Kidney (tissue), 13 donors: ENCODE measurements at regions not wholly inside any gene's neighbourhood (a gene's known extent, or its start where the extent isn't known, plus 50 kb on each side); places are given as distances from the start of the nearest gene placed in this dataset.
A peak's percentile ranks its signal among the peaks of the same experiment; 100 is the strongest.
"Not testable (repeated sequence)": the region's sequence is repeated elsewhere in the genome, so short reads cannot be mapped to it uniquely, and the experiment has no call there.

Source experiments
- DNase-seq, 5 donors: peaks; one replicate each; pipeline ENCODE4 v3.0.0-alpha.2; 2013 to 2020
- FAIRE-seq: peaks from 2 replicates; lab custom pipeline; 2012; peaks lifted over from hg19 to GRCh38; lab: Jason Lieb, UNC
- H3K27ac ChIP-seq, 2 donors: one replicate each; pipeline ENCODE4 v1.7.0; 2013; ENCODE audit warnings: low read depth in 2 of 2, low read length in 2 of 2, inconsistent platforms in 1 of 2
- H3K27me3 ChIP-seq: one replicate; pipeline ENCODE4 v1.7.1; 2013; ENCODE audit warnings: low read length, inconsistent platforms; ENCODE audit not compliant: control insufficient read depth, insufficient read depth
- H3K36me3 ChIP-seq, 3 donors: one replicate each; pipeline versions ENCODE4 v1.7.0 to v1.7.1; 2013; ENCODE audit warnings: low read length in 3 of 3, control low read depth in 1 of 3, inconsistent platforms in 1 of 3; ENCODE audit not compliant: insufficient read depth in 3 of 3, control insufficient read depth in 2 of 3
- H3K4me1 ChIP-seq, 3 donors: one replicate each; pipeline versions ENCODE4 v1.7.0 to v1.7.1; 2013; ENCODE audit warnings: low read length in 3 of 3, inconsistent platforms in 1 of 3, low read depth in 1 of 3; ENCODE audit not compliant: control insufficient read depth in 2 of 3, insufficient read depth in 2 of 3
- H3K4me3 ChIP-seq, 3 donors: one replicate each; pipeline versions ENCODE4 v1.7.0 to v1.8.1; 2013; ENCODE audit warnings: low read length in 3 of 3, control low read depth in 1 of 3, inconsistent platforms in 1 of 3
- H3K9ac ChIP-seq, 3 donors: one replicate each; pipeline versions ENCODE4 v1.7.0 to v1.7.1; 2013; ENCODE audit warnings: low read length in 3 of 3, control low read depth in 1 of 3, inconsistent platforms in 1 of 3
- H3K9me3 ChIP-seq, 3 donors: one replicate each; pipeline versions ENCODE4 v1.7.0 to v1.7.1; 2013; ENCODE audit warnings: low read length in 3 of 3, control low read depth in 1 of 3, inconsistent platforms in 1 of 3; ENCODE audit not compliant: control insufficient read depth in 2 of 3, insufficient read depth in 1 of 3
- intact Hi-C: fragments of 100-400 bp; cut with DNase I; formaldehyde crosslinking; loops from one replicate; pipeline ENCODE4 v1.11.1; 2022
- TF ChIP-seq, protein P1 (sequence below): IDR thresholded peaks from 3 replicates; pipeline ENCODE4 v1.5.1; 2012; ENCODE audit warnings: mild to moderate bottlenecking, moderate library complexity, borderline replicate concordance; ENCODE audit not compliant: insufficient read depth; ENCODE audit errors: extremely low read depth
- donor health status: control.
- donor health status: control.
- donor health status: control.
- donor health status: control.
- donor health status: control.
- donor health status: DM: yes; HTN: yes; CAD: no.
- donor health status: Normal renal cell carcinoma (clear cell type).

DNA sequence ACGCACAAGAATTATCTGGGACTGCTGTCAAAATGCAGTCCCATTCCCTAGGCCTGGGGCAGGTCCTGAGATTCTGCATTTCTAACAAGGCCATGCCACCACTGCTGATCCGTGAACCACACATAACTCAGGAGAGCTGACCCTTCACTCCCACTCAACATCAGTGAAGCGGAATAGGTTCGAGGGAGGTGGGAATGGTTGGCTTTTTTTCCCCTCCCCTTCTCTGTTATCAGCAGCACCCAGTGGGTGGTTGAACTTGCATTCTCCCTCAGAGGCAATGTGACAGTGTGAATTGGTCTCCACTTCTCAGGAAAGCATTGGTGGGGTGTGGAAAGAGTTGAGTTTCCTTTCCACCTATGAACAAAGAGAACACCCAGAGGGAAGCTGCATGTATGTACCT, 344.3 kb downstream of the GADD45G start:
- DNase-seq: peak in 2 of 5 donors; percentile 45 to 58
- Histone ChIP-seq H3K9ac (no peak overlapping the region), H3K4me1 (no peaks in the 10 kb centered on the region), H3K27me3 (no peaks in the 10 kb centered on the region), H3K36me3 (no peaks in the 10 kb centered on the region), H3K27ac (no peak overlapping the region), H3K4me3 (no peak overlapping the region), H3K9me3 (no peaks in the 10 kb centered on the region)
- intact Hi-C loops: no loop called here
- FAIRE-seq: no peak
- TF ChIP-seq, protein P1, sequence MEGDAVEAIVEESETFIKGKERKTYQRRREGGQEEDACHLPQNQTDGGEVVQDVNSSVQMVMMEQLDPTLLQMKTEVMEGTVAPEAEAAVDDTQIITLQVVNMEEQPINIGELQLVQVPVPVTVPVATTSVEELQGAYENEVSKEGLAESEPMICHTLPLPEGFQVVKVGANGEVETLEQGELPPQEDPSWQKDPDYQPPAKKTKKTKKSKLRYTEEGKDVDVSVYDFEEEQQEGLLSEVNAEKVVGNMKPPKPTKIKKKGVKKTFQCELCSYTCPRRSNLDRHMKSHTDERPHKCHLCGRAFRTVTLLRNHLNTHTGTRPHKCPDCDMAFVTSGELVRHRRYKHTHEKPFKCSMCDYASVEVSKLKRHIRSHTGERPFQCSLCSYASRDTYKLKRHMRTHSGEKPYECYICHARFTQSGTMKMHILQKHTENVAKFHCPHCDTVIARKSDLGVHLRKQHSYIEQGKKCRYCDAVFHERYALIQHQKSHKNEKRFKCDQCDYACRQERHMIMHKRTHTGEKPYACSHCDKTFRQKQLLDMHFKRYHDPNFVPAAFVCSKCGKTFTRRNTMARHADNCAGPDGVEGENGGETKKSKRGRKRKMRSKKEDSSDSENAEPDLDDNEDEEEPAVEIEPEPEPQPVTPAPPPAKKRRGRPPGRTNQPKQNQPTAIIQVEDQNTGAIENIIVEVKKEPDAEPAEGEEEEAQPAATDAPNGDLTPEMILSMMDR: no peak

GRCh38 chr9:89951675-89952074, 346.9 kb downstream of the GADD45G start:
- Histone ChIP-seq H3K27me3 (no peaks in the 10 kb centered on the region), H3K9ac (no peak overlapping the region), H3K4me1 (peaks cover 0 to 2% (median 0%) of the 10 kb centered on the region in 3 donors), H3K36me3 (no peaks in the 10 kb centered on the region), H3K9me3 (no peaks in the 10 kb centered on the region), H3K27ac (no peak overlapping the region), H3K4me3 (no peak overlapping the region)
- intact Hi-C loops: no loop called here
- TF ChIP-seq, protein P1: no peak
- peak in 2 of 5 donors; percentile 38 to 79 for DNase-seq
- FAIRE-seq: no peak

- Histone ChIP-seq H3K9ac (no peak overlapping the region), H3K36me3 (no peaks in the 10 kb centered on the region), H3K4me1 (peaks cover 0 to 2% (median 0%) of the 10 kb centered on the region in 3 donors), H3K27ac (no peak overlapping the region), H3K27me3 (no peaks in the 10 kb centered on the region), H3K9me3 (no peaks in the 10 kb centered on the region), H3K4me3 (no peak overlapping the region)
- DNase-seq (no peak), FAIRE-seq (no peak)
- TF ChIP-seq, protein P1: no peak
- intact Hi-C loops: no loop called here
Measured at GRCh38 chr9:89952401-89952800, 347.6 kb downstream of the GADD45G start.

DNA sequence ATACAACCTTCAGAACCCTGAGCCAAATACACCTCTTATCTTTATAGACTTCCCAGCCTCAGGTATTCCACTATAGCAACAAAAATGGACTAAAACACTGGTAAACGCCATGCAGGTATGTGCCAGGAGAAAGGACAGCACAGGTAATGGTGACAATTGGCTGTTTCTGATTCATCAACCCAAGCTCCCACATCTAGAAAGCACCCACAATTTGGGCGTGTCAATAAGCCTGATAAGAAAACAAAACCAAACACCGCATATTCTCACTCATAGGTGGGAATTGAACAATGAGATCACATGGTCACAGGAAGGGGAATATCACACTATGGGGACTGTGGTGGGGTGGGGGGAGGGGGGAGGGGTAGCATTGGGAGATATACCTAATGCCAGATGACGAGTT, 348.5 kb downstream of the GADD45G start:
- H3K9ac ChIP-seq, H3K4me1 ChIP-seq, H3K4me3 ChIP-seq, H3K27ac ChIP-seq, DNase-seq, H3K9me3 ChIP-seq, H3K36me3 ChIP-seq, intact Hi-C loops, H3K27me3 ChIP-seq, FAIRE-seq: not testable (repeated sequence)
